ENCODE measurements at regions not wholly inside any gene's neighbourhood (a gene's known extent, or its start where the extent isn't known, plus 50 kb on each side); places are given as distances from the start of the nearest gene placed in this dataset.

GRCh38 chr7:47027695-47028240 is 554.1 kb downstream of the TNS3 start:
- no peaks in the 10 kb centered on the region for H4K20me1 ChIP-seq (ENCODE audit: insufficient read depth, low read length)
- no peaks in the 10 kb centered on the region for H3K27me3 ChIP-seq (ENCODE audit: insufficient read depth, low read length)
- no peaks in the 10 kb centered on the region for H3K79me2 ChIP-seq (ENCODE audit: insufficient read depth, low read length)
- TF ChIP-seq, protein P1, sequence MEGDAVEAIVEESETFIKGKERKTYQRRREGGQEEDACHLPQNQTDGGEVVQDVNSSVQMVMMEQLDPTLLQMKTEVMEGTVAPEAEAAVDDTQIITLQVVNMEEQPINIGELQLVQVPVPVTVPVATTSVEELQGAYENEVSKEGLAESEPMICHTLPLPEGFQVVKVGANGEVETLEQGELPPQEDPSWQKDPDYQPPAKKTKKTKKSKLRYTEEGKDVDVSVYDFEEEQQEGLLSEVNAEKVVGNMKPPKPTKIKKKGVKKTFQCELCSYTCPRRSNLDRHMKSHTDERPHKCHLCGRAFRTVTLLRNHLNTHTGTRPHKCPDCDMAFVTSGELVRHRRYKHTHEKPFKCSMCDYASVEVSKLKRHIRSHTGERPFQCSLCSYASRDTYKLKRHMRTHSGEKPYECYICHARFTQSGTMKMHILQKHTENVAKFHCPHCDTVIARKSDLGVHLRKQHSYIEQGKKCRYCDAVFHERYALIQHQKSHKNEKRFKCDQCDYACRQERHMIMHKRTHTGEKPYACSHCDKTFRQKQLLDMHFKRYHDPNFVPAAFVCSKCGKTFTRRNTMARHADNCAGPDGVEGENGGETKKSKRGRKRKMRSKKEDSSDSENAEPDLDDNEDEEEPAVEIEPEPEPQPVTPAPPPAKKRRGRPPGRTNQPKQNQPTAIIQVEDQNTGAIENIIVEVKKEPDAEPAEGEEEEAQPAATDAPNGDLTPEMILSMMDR (IDR thresholded peaks at IDR 0.05; ENCODE audit: extremely low read depth, low read depth, low read length), result no peak
- peaks cover 9% of the 10 kb centered on the region for H3K4me1 ChIP-seq (ENCODE audit: insufficient read depth, low read length)
- no peak for DNase-seq (ENCODE audit: insufficient read length, low spot score, missing footprints)
- H2AFZ ChIP-seq (ENCODE audit: low read length), result no peak overlapping the region
- no peak overlapping the region for H3K27ac ChIP-seq (ENCODE audit: low read depth, low read length)
- no peak overlapping the region for H3K4me2 ChIP-seq (ENCODE audit: insufficient read depth, low read length)
- no peaks in the 10 kb centered on the region for H3K9me3 ChIP-seq (ENCODE audit: low read depth, low read length)
- H3K36me3 ChIP-seq (ENCODE audit: insufficient read depth, low read length), result no peaks in the 10 kb centered on the region
- H3K4me3 ChIP-seq (ENCODE audit: insufficient read depth, low read length), result no peak overlapping the region

DNA sequence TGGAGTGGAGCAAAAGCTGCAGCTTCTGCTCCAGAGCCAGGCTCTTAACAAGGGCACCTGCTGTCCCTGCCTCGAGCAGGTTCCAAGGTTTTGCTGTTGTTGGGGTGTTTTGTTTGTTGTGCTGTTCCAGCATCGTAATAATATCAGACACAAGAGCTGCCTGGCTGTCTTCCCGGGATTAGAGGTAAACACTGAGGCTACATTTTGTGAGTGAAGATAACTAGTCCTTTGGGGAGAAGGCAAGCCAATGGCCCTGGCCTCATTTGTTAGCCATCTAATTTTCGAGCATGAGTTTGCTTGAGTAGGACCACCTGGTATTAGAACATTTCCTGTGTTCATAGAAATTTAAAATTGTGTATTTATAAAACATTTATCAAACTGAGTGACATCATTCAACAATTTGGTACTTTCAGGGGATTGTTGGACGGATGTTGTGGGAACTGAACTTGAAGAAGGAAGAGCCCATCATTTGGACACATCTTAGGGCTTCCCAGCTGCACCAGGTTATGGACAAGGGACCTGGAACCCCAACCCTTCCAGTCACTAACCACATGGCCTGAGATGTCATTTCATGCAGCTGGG is 555.0 kb downstream of the TNS3 start:
- H3K27me3 ChIP-seq (ENCODE audit: insufficient read depth, low read length), result no peaks in the 10 kb centered on the region
- H3K36me3 ChIP-seq (ENCODE audit: insufficient read depth, low read length), result no peaks in the 10 kb centered on the region

GRCh38 chr7:47024991-47025390 is 556.9 kb downstream of the TNS3 start:
- H3K79me2 ChIP-seq (ENCODE audit: insufficient read depth, low read length), result no peaks in the 10 kb centered on the region
- H3K27ac ChIP-seq (ENCODE audit: low read depth, low read length), result no peak overlapping the region
- no peaks in the 10 kb centered on the region for H4K20me1 ChIP-seq (ENCODE audit: insufficient read depth, low read length)
- H3K4me2 ChIP-seq (ENCODE audit: insufficient read depth, low read length), result no peak overlapping the region
- H3K4me1 ChIP-seq (ENCODE audit: insufficient read depth, low read length), result no peaks in the 10 kb centered on the region
- no peak overlapping the region for H3K4me3 ChIP-seq (ENCODE audit: insufficient read depth, low read length)
- no peaks in the 10 kb centered on the region for H3K27me3 ChIP-seq (ENCODE audit: insufficient read depth, low read length)
- H2AFZ ChIP-seq (ENCODE audit: low read length), result no peak overlapping the region
- no peaks in the 10 kb centered on the region for H3K36me3 ChIP-seq (ENCODE audit: insufficient read depth, low read length)
- no peak for DNase-seq (ENCODE audit: insufficient read length, low spot score, missing footprints)
- TF ChIP-seq, protein P1 (IDR thresholded peaks at IDR 0.05; ENCODE audit: extremely low read depth, low read depth, low read length), result no peak
- no peaks in the 10 kb centered on the region for H3K9me3 ChIP-seq (ENCODE audit: low read depth, low read length)

More for the DNA sequence above, 555.0 kb downstream of the TNS3 start:
- TF ChIP-seq, protein P1 (IDR thresholded peaks at IDR 0.05; ENCODE audit: extremely low read depth, low read depth, low read length), result no peak
- Histone ChIP-seq H4K20me1 (ENCODE audit: insufficient read depth, low read length) (no peaks in the 10 kb centered on the region), H3K4me3 (ENCODE audit: insufficient read depth, low read length) (no peak overlapping the region), H3K79me2 (ENCODE audit: insufficient read depth, low read length) (no peaks in the 10 kb centered on the region), H3K4me1 (ENCODE audit: insufficient read depth, low read length) (peaks cover 2% of the 10 kb centered on the region), H3K27ac (ENCODE audit: low read depth, low read length) (no peak overlapping the region), H3K9me3 (ENCODE audit: low read depth, low read length) (no peaks in the 10 kb centered on the region), H3K4me2 (ENCODE audit: insufficient read depth, low read length) (no peak overlapping the region), H2AFZ (ENCODE audit: low read length) (no peak overlapping the region)
- DNase-seq (ENCODE audit: insufficient read length, low spot score, missing footprints), result no peak

DNA sequence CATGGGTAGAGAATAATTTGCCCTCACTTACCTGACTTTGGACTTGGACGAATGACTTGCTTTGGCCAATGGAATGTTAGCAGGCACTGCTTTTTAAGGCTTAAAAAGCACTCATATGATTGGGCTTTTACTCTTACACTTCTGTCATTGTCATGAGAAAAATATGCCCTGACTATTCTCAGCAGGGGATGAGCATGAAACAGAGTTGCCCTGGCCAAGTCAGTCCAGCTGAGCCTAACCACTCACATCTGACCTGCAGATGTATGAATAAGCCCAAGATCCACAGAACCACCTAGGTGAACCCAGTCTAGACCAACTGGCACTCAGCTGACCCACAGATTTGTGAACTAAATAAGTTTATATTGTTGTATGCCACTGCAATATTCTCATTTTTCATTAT is 573.5 kb downstream of the TNS3 start:
- Histone ChIP-seq H3K4me2 (ENCODE audit: insufficient read depth, low read length) (no peak overlapping the region), H3K4me3 (ENCODE audit: insufficient read depth, low read length) (no peak overlapping the region), H3K27ac (ENCODE audit: low read depth, low read length) (no peak overlapping the region), H3K36me3 (ENCODE audit: insufficient read depth, low read length) (no peaks in the 10 kb centered on the region), H4K20me1 (ENCODE audit: insufficient read depth, low read length) (no peaks in the 10 kb centered on the region), H3K79me2 (ENCODE audit: insufficient read depth, low read length) (no peaks in the 10 kb centered on the region), H2AFZ (ENCODE audit: low read length) (no peak overlapping the region), H3K27me3 (ENCODE audit: insufficient read depth, low read length) (no peaks in the 10 kb centered on the region), H3K4me1 (ENCODE audit: insufficient read depth, low read length) (no peaks in the 10 kb centered on the region), H3K9me3 (ENCODE audit: low read depth, low read length) (no peaks in the 10 kb centered on the region)
- TF ChIP-seq, protein P1 (IDR thresholded peaks at IDR 0.05; ENCODE audit: extremely low read depth, low read depth, low read length), result no peak
- DNase-seq (ENCODE audit: insufficient read length, low spot score, missing footprints), result no peak

Data from osteoblast (primary cell).